A549 (cell line): ENCODE measurements at regions not wholly inside any gene's neighbourhood (a gene's known extent, or its start where the extent isn't known, plus 50 kb on each side); places are given as distances from the start of the nearest gene placed in this dataset.

ENCODE experiments used
- ATAC-seq, 2 experiments: fragments of 200-7000 bp in 1 of 2; fragments of >200 bp in 1 of 2; cut with Nextera tagmentation in 1 of 2; cut with Tn5 transposase in 1 of 2; 3 replicates each; pipeline versions ENCODE4 v1.8.0 to v1.9.1; 2018 to 2020; ENCODE audit warnings: mild to moderate bottlenecking in 1 of 2, moderate library complexity in 1 of 2
- CTCF ChIA-PET: fragments of 300-600 bp; sonication (Branson Sonifier 250); formaldehyde crosslinking; extraction: SDS; loops from one replicate; lab custom pipeline; 2021; ENCODE audit warnings: antibody characterized with exemption, inconsistent platforms; lab: Yijun Ruan, JAX
- POLR2A ChIA-PET: fragments of 350-600 bp; formaldehyde crosslinking; extraction: SDS; loops from one replicate; lab custom pipeline; 2021; ENCODE audit warnings: antibody characterized with exemption, inconsistent platforms; lab: Yijun Ruan, JAX
- DNase-seq, 2 experiments: peaks; one replicate each; pipeline versions ENCODE4 v3.0.0 to v3.0.0-alpha.2; 2011 to 2016; ENCODE audit warnings: low read depth in 1 of 2, low spot score in 1 of 2
- FAIRE-seq: peaks from 2 replicates; lab custom pipeline; 2011; peaks lifted over from hg19 to GRCh38; lab: Jason Lieb, UNC
- H3K27ac ChIP-seq, 2 experiments: fragments of >200 bp; sonication (Bioruptor Twin); formaldehyde crosslinking; 3 replicates each; pipeline ENCODE4 v1.5.1; 2016 to 2017
- H3K4me1 ChIP-seq: fragments of >200 bp; sonication (Bioruptor Twin); formaldehyde crosslinking; 3 replicates; pipeline ENCODE4 v1.6.1; 2016
- H3K4me2 ChIP-seq: fragments of >200 bp; sonication (Bioruptor Twin); formaldehyde crosslinking; 3 replicates; pipeline ENCODE4 v1.6.1; 2016
- H3K4me3 ChIP-seq: fragments of >200 bp; sonication (Bioruptor Twin); formaldehyde crosslinking; 3 replicates; pipeline ENCODE4 v1.5.1; 2016
- H3K9me3 ChIP-seq: fragments of >200 bp; sonication (Bioruptor Twin); formaldehyde crosslinking; 3 replicates; pipeline ENCODE4 v1.6.1; 2016
- BHLHE40 ChIP-seq: IDR thresholded peaks from 2 replicates; pipeline ENCODE4 v1.6.1; 2012; ENCODE audit warnings: low read depth, low read length, inconsistent platforms
- CBX8 ChIP-seq: fragments of 200-600 bp; sonication (generic); IDR thresholded peaks from 2 replicates; pipeline ENCODE4 v1.6.1; 2016
- CEBPB ChIP-seq, 2 experiments: fragments of >200 bp in 1 of 2; sonication (Bioruptor Twin) in 1 of 2; formaldehyde crosslinking in 1 of 2; IDR thresholded peaks; 2 replicates each; pipeline ENCODE4 v1.6.1; 2012 to 2016
- CHD4 ChIP-seq: fragments of 200-600 bp; sonication (generic); IDR thresholded peaks from 2 replicates; pipeline ENCODE4 v1.6.1; 2016; ENCODE audit warnings: antibody characterized with exemption, mild to moderate bottlenecking, borderline replicate concordance
- E2F6 ChIP-seq: IDR thresholded peaks from 2 replicates; pipeline ENCODE4 v1.6.1; 2012; ENCODE audit warnings: low read depth, borderline replicate concordance
- EP300 ChIP-seq, 2 experiments: fragments of >200 bp; sonication (Bioruptor Twin); formaldehyde crosslinking; IDR thresholded peaks; 2 replicates in 1 of 2; 3 replicates in 1 of 2; pipeline ENCODE4 v1.6.1; 2016 to 2017
- ESRRA ChIP-seq: fragments of 150-350 bp; IDR thresholded peaks from 2 replicates; pipeline ENCODE4 v1.6.1; 2014; ENCODE audit warnings: mild to moderate bottlenecking, low read length, borderline replicate concordance
- FOSL2 ChIP-seq, 2 experiments: fragments of 450-650 bp in 1 of 2; fragments of >200 bp in 1 of 2; sonication (Bioruptor Twin) in 1 of 2; formaldehyde crosslinking; IDR thresholded peaks; 2 replicates each; pipeline versions ENCODE4 v1.5.0 to v1.6.1; 2016 to 2020; ENCODE audit warnings: mild to moderate bottlenecking in 1 of 2, moderate library complexity in 1 of 2
- HDAC2 ChIP-seq: fragments of 200-600 bp; sonication (generic); IDR thresholded peaks from 2 replicates; pipeline ENCODE4 v1.6.1; 2016
- HES2 ChIP-seq: fragments of >200 bp; sonication (Bioruptor Twin); formaldehyde crosslinking; IDR thresholded peaks from 2 replicates; pipeline ENCODE4 v1.6.1; 2016
- HEYL ChIP-seq: fragments of 250-450 bp; sonication (Bioruptor Pico); IDR thresholded peaks from 2 replicates; pipeline ENCODE4 v1.8.0; 2021; ENCODE audit warnings: mild to moderate bottlenecking, moderate library complexity
- HOXB13 ChIP-seq: fragments of 250-450 bp; sonication (Bioruptor Pico); IDR thresholded peaks from 2 replicates; pipeline ENCODE4 v1.5.0; 2020; ENCODE audit warnings: low read depth, mild to moderate bottlenecking, moderate library complexity
- KDM1A ChIP-seq: fragments of 200-600 bp; sonication (generic); IDR thresholded peaks from 2 replicates; pipeline ENCODE4 v1.6.1; 2016; ENCODE audit warnings: low read depth, mild to moderate bottlenecking
- KDM5A ChIP-seq: fragments of 200-600 bp; sonication (generic); IDR thresholded peaks from 2 replicates; pipeline ENCODE4 v1.6.1; 2016; ENCODE audit warnings: antibody characterized with exemption, mild to moderate bottlenecking
- MAFK ChIP-seq: fragments of 450-650 bp; IDR thresholded peaks from 2 replicates; pipeline ENCODE4 v1.6.1; 2014; ENCODE audit not compliant: partially characterized antibody
- MAX ChIP-seq: IDR thresholded peaks from 2 replicates; pipeline ENCODE4 v1.6.1; 2012
- MYC ChIP-seq: IDR thresholded peaks from 2 replicates; pipeline ENCODE4 v1.6.1; 2012; ENCODE audit warnings: mild to moderate bottlenecking, inconsistent platforms, low read length, improper control_type of control experiment, borderline replicate concordance
- NPAS2 ChIP-seq: fragments of 250-450 bp; sonication (Bioruptor Pico); IDR thresholded peaks from 2 replicates; pipeline ENCODE4 v1.8.0; 2022; ENCODE audit warnings: mild to moderate bottlenecking, moderate library complexity, borderline replicate concordance
- PHF8 ChIP-seq: fragments of 200-600 bp; sonication (generic); IDR thresholded peaks from 2 replicates; pipeline ENCODE4 v1.6.1; 2016; ENCODE audit warnings: low read depth, mild to moderate bottlenecking, antibody characterized with exemption, moderate library complexity, borderline replicate concordance
- RAD21 ChIP-seq, 2 experiments: fragments of >200 bp in 1 of 2; sonication (Bioruptor Twin) in 1 of 2; formaldehyde crosslinking in 1 of 2; IDR thresholded peaks in 1 of 2; conservative IDR thresholded peaks in 1 of 2; 2 replicates in 1 of 2; 3 replicates in 1 of 2; pipeline ENCODE4 v1.6.1; 2012 to 2018; ENCODE audit warnings: inconsistent platforms in 1 of 2
- REST ChIP-seq: fragments of 200-600 bp; sonication (generic); IDR thresholded peaks from 2 replicates; pipeline ENCODE4 v1.6.1; 2016; ENCODE audit warnings: antibody characterized with exemption, mild to moderate bottlenecking, moderate library complexity
- RFX5 ChIP-seq: fragments of 450-650 bp; IDR thresholded peaks from 2 replicates; pipeline ENCODE4 v1.7.1; 2014; ENCODE audit warnings: antibody characterized with exemption, mild to moderate bottlenecking, moderate library complexity
- TFCP2L1 ChIP-seq: fragments of 250-450 bp; sonication (Bioruptor Pico); IDR thresholded peaks from 2 replicates; pipeline ENCODE4 v1.5.0; 2021; ENCODE audit warnings: mild to moderate bottlenecking
- TP53 ChIP-seq: fragments of 250-450 bp; sonication (Bioruptor Pico); IDR thresholded peaks from 2 replicates; pipeline ENCODE4 v1.5.0; 2021; ENCODE audit warnings: mild to moderate bottlenecking, moderate library complexity
- ZC3H11A ChIP-seq: fragments of 450-650 bp; IDR thresholded peaks from 2 replicates; pipeline ENCODE4 v1.6.1; 2014; ENCODE audit warnings: antibody characterized with exemption, mild to moderate bottlenecking
- ZFP36 ChIP-seq: fragments of 450-650 bp; IDR thresholded peaks from 2 replicates; pipeline ENCODE4 v1.6.1; 2014; ENCODE audit warnings: borderline replicate concordance; ENCODE audit not compliant: partially characterized antibody
- WGBS: methylation state at CpG from one replicate; pipeline ENCODE4 v1.1.6; 2017; ENCODE audit errors: missing lambda C conversion rate; 5-methylcytosine and 5-hydroxymethylcytosine counted together

- TF ChIP-seq ZC3H11A (no peak), NPAS2 (CRISPR knock-in tag) (no peak), ESRRA (no peak), KDM5A (no peak), EP300 (IDR thresholded peaks at IDR 0.05) (no peak)
Observed at GRCh38 chr5:27130587-27130986, 92.2 kb upstream of the CDH9 start (continued).

GRCh38 chr5:27129926-27130325 is 91.5 kb upstream of the CDH9 start:
- ATAC-seq (no peak), DNase-seq (no peak), FAIRE-seq (no peak)
- WGBS: 86% methylated on average over 1 of the region's 1 CpG
- TF ChIP-seq MAFK (no peak), E2F6 (no peak), HOXB13 (no peak), HDAC2 (no peak), RAD21 (conservative IDR thresholded peaks at IDR 0.05 in 1 of 2, IDR thresholded peaks at IDR 0.05 in 1 of 2) (no peak), TFCP2L1 (CRISPR knock-in tag) (no peak), MYC (no peak), FOSL2 (IDR thresholded peaks at IDR 0.05) (no peak), FOSL2 (CRISPR knock-in tag; IDR thresholded peaks at IDR 0.05) (no peak), HEYL (no peak), KDM5A (no peak), PHF8 (no peak)
- no peak overlapping the region for H3K4me2 ChIP-seq
- H3K9me3 ChIP-seq: no peaks in the 10 kb centered on the region
- H3K4me1 ChIP-seq: no peaks in the 10 kb centered on the region
- ChIA-PET CTCF (no interaction called here), POLR2A (no interaction called here)
- no peak overlapping the region for H3K4me3 ChIP-seq
- no peak overlapping the region for H3K27ac ChIP-seq

- TF ChIP-seq CBX8: no peak
- no peak for TF ChIP-seq RFX5
- no peak for TF ChIP-seq MAX
- TF ChIP-seq KDM1A: no peak
- TF ChIP-seq ZFP36: no peak
- no peak for TF ChIP-seq CHD4
- no peak for TF ChIP-seq REST
- no peak for TF ChIP-seq PHF8
- no peak for TF ChIP-seq CEBPB (IDR thresholded peaks at IDR 0.05)
- no peak for TF ChIP-seq BHLHE40
- no peak for TF ChIP-seq TP53 (CRISPR knock-in tag)
- no peak for TF ChIP-seq HES2
- TF ChIP-seq, all 56 proteins: peak for 0
- no peak for DNase-seq
- no peaks in the 10 kb centered on the region for H3K9me3 ChIP-seq
- ATAC-seq: no peak
- 79% methylated on average over 2 of the region's 2 CpGs for WGBS
- ChIA-PET POLR2A (no interaction called here), CTCF (no interaction called here)
- H3K4me3 ChIP-seq: no peak overlapping the region
- no peaks in the 10 kb centered on the region for H3K4me1 ChIP-seq
- no peak overlapping the region for H3K27ac ChIP-seq
- no peak overlapping the region for H3K4me2 ChIP-seq
- no peak for FAIRE-seq
Observed at GRCh38 chr5:27125856-27126255, 87.5 kb upstream of the CDH9 start.
